Rectal smooth muscle tissue (tissue), 1 donor: ENCODE measurements at regions not wholly inside any gene's neighbourhood (a gene's known extent, or its start where the extent isn't known, plus 50 kb on each side); places are given as distances from the start of the nearest gene placed in this dataset.

Experiments used
- H3K27ac ChIP-seq: one replicate; pipeline ENCODE4 v1.7.0; 2013; ENCODE audit warnings: low read depth, low read length, inconsistent platforms
- H3K27me3 ChIP-seq: one replicate; pipeline ENCODE4 v1.7.0; 2013; ENCODE audit warnings: low read length; ENCODE audit not compliant: control insufficient read depth, insufficient read depth
- H3K36me3 ChIP-seq: one replicate; pipeline ENCODE4 v1.7.0; 2013; ENCODE audit warnings: low read length; ENCODE audit not compliant: control insufficient read depth, insufficient read depth
- H3K4me1 ChIP-seq: one replicate; pipeline ENCODE4 v1.7.0; 2013; ENCODE audit warnings: low read length; ENCODE audit not compliant: control insufficient read depth, insufficient read depth
- H3K4me3 ChIP-seq: one replicate; pipeline ENCODE4 v1.7.0; 2013; ENCODE audit warnings: low read length
- H3K9ac ChIP-seq: one replicate; pipeline ENCODE4 v1.7.0; 2013; ENCODE audit warnings: low read length

DNA sequence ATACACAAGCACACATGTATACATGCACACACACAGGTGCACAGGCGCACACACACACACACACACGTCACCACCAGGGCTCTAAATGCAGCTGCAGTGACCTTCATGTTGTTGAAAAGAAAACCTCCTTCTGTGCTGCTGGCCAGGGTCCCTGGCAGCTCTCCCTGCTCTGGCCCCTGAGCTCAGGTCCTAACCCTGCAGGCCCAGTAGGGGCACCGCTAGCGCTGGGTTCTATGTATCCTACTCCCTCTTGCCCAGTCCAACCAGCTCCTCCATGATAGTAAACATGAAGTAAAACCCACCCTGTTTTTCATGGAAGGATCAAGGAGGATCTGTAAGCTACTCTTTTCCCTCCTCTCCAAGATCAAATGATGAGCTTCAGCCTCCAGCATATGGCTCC, 172.8 kb downstream of the RBFOX3 start:
- Histone ChIP-seq H3K27ac (no peak overlapping the region), H3K36me3 (no peaks in the 10 kb centered on the region), H3K4me3 (no peak overlapping the region), H3K27me3 (no peaks in the 10 kb centered on the region), H3K9ac (no peak overlapping the region), H3K4me1 (peaks cover 2% of the 10 kb centered on the region)

DNA sequence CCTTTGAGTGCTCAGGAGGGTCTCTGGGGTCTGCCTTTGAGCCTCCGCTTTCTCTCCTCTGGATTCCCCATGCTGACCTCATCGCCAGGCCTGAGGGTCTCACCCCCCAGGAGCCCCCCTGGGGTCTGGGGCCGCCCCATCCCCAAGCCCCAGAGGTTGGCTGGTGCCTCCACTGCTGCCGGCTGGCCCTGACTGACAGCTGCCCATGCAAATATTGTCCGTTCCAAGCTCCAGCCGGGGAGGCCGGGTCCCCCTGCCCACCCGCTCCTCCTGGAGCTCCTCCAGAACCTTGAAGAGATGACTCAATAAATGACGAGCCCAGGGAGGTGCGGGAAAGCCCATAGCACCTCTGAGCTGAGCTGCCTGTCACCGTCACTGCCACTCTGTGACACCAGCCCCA, 173.8 kb downstream of the RBFOX3 start:
- no peak overlapping the region for H3K4me3 ChIP-seq
- H3K27me3 ChIP-seq, result no peaks in the 10 kb centered on the region
- peaks cover 2% of the 10 kb centered on the region for H3K4me1 ChIP-seq
- H3K9ac ChIP-seq, result no peak overlapping the region
- no peak overlapping the region for H3K27ac ChIP-seq
- H3K36me3 ChIP-seq, result no peaks in the 10 kb centered on the region

DNA sequence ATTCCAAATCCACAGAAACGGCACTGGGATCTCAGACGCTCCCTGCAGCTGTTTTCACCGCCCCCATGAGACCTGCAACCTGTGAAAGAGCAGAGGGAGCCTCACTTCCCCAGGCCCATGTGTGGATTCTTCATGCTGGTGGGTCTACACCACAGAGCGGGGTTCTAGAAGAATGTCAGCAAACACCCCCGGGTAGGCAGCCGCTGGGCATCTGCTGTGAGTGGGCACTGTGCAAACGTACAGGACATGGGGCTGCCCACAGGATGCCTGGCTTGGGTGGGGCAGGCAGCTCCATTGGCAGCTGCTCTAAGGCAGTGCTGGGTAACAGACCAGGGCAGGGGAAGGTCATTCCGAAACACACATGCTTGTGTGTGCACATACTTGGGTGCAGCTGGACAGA, 174.9 kb downstream of the RBFOX3 start:
- no peak overlapping the region for H3K27ac ChIP-seq
- H3K27me3 ChIP-seq, result no peaks in the 10 kb centered on the region
- no peak overlapping the region for H3K4me3 ChIP-seq
- H3K9ac ChIP-seq, result no peak overlapping the region
- H3K36me3 ChIP-seq, result no peaks in the 10 kb centered on the region
- H3K4me1 ChIP-seq, result peaks cover 2% of the 10 kb centered on the region

DNA sequence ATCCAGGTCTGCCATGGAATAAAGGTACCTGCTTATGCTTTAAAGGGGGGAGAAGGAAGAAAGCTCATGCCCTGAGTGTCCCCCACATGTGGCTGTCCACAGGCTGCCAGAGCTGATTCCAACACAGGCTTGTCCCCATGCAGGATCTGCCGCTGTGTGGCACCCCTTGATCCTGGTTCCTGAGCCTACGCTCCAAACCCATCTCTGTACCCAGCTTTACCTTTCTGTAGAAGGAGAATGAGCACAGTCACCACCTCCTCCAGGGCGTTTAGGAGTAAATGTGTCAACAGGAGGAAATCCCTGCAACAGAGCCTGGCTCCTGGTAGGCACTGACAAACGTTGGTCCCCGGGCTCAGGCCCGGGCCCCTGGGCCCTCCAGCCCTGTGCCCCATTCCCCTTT, 175.6 kb downstream of the RBFOX3 start:
- no peak overlapping the region for H3K9ac ChIP-seq
- no peak overlapping the region for H3K27ac ChIP-seq
- H3K4me1 ChIP-seq, result peaks cover 2% of the 10 kb centered on the region
- H3K36me3 ChIP-seq, result no peaks in the 10 kb centered on the region
- H3K4me3 ChIP-seq, result no peak overlapping the region
- no peaks in the 10 kb centered on the region for H3K27me3 ChIP-seq

DNA sequence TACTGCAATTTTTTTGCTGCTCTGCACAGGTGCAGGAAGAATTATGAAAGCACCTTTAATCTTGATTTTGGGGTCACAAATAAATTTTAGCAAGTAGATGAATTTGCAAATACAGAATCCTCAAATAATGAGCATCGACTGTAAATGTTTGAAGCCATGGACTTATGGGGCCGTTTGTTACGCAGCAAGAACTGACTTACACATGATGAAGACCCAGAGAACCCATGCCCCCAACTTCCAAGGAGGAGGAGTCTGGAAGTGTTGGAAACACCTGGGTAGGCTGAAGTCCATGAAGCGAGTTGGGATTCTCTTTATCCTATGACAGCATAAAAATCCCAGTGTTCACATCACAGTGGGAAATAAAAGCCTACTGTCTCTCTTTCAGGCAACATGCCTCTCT, 176.6 kb downstream of the RBFOX3 start:
- Histone ChIP-seq H3K27ac (no peak overlapping the region), H3K9ac (no peak overlapping the region), H3K36me3 (no peaks in the 10 kb centered on the region), H3K4me1 (peaks cover 2% of the 10 kb centered on the region), H3K27me3 (no peaks in the 10 kb centered on the region), H3K4me3 (no peak overlapping the region)

DNA sequence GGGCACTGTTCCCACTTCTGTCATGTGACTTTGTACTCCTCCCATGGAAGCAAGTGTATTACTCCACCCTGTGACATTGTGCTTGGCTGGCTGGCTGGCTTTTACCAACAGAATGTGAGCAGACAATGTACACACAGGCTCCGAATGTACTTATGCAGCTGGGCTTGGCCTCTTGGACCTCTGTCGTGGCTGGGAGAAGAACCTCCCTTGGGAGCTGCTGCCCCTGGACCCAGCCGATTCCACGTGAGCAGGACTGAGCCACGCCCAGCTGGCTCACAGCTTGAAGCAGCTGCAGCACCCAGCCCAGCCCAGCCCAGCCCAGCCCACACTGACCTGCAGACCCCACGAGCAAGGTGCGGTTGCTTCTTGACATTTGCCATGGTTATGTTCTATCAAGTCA, 177.5 kb downstream of the RBFOX3 start:
- Histone ChIP-seq H3K27ac (no peak overlapping the region), H3K4me1 (no peaks in the 10 kb centered on the region), H3K4me3 (no peak overlapping the region), H3K36me3 (no peaks in the 10 kb centered on the region), H3K9ac (no peak overlapping the region), H3K27me3 (no peaks in the 10 kb centered on the region)

DNA sequence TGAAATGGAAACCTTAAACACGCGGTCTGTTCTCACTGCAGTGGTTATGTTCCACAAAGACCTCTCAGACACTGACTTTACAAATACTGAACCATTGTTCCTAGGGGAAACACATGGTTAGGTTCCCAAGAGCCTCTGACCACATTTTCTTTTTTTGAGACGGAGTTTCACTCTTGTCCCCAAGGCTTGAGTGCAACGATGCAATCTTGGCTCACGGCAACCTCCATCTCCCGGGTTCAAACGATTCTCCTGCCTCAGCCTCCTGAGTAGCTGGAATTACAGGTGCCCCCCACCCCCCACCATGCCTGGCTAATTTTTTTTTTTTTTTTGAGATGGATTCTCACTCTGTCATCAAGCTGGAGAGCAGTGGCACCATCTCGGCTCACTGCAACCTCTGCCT, 179.7 kb downstream of the RBFOX3 start:
- Histone ChIP-seq H3K36me3 (no peaks in the 10 kb centered on the region), H3K4me3 (no peak overlapping the region), H3K4me1 (no peaks in the 10 kb centered on the region), H3K27ac (no peak overlapping the region), H3K9ac (no peak overlapping the region), H3K27me3 (no peaks in the 10 kb centered on the region)

DNA sequence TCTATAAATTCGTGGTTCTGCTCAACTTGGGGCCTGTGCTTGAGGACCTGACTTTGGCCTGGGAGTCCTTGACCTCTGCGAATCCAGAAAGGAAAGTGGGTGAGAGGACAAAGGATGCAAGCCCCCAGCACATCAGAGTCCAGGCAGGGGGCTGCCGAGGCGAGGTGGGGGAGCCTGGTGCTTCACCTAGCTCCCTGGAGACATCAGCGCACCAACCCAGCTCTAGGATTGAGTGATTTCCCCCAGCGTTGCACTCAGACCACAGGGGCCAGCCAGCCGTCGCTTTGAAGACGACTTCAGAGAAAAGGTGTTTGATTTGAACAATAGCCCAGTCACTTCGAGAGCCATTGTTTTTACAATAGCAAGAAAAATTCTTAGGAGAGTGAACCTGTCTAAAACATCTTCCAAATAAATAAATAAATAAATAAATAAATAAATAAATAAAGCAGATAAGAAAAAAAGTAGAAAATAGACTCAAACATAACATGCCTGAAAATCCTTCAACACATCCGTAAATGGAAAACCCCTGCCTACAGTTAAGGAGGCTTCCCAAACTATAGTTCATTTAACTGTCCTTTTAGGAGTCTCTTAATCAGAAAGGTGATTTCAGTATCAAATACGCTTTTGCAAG, 180.9 kb downstream of the RBFOX3 start:
- no peaks in the 10 kb centered on the region for H3K36me3 ChIP-seq
- H3K4me3 ChIP-seq, result no peak overlapping the region
- no peak overlapping the region for H3K9ac ChIP-seq
- H3K27me3 ChIP-seq, result no peaks in the 10 kb centered on the region
- H3K4me1 ChIP-seq, result no peaks in the 10 kb centered on the region
- H3K27ac ChIP-seq, result no peak overlapping the region

DNA sequence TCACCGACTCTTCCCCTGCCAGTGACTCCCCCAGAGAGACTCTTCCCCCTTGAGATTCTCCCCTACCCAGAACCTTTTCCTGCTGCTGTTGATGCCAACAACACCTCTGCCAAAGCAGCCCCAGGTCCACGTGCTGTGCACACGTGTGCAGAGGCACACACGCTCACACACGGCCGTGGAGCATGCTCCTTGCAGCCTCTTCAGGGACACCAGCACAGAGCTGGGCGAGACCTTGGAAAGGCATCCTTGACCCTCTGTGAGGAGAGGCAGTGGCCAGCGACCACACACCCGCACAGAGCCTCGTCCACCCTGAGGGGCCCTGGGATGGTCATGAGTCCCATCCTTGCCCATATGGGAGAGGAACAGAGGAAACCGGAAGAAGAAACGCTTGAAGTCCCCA, 181.9 kb downstream of the RBFOX3 start:
- H3K4me1 ChIP-seq, result no peaks in the 10 kb centered on the region
- H3K4me3 ChIP-seq, result no peak overlapping the region
- no peaks in the 10 kb centered on the region for H3K27me3 ChIP-seq
- H3K36me3 ChIP-seq, result no peaks in the 10 kb centered on the region
- H3K27ac ChIP-seq, result no peak overlapping the region
- no peak overlapping the region for H3K9ac ChIP-seq

DNA sequence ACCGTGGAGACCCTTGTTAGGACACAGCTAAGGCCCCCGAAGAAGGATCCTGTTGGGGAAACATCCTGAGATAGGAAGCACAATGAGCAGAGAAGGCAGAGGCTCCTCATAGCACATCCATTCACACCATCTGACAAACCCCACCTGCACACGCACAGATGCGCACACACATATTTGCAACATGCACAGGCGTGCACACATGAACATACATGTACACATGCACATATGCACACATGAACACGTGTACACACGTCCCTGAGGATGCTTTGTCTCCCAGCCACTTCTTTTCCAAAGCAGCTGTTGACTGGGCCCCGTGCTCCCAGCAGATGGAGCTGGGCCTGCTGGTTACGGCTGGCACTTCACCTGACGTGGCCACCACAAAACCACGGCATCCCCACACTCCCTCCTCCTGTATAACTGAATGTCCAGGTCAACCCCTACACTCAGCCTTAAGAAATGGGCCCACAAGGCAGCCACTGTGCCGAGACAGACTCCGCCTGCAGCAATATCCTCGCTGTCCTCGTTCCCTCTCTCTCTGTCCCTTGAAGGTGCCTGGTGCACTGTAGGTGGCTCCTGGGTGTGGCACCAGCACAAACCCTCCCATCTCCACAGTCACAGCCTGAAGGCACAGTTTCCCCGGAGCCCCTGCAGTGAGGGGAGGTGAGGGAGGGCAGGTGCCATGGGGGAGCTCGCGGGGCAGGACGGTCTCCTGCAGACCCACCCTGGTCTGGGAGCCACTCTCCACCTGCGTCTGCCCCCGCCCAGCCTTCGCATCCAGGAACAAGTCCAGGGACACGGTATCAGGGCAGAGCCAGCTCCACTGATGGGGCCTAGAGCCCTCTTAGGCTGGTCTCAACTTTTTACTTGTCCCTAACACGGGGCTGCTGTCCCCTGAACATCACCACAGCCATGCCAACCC, 183.0 kb downstream of the RBFOX3 start:
- no peak overlapping the region for H3K9ac ChIP-seq

DNA sequence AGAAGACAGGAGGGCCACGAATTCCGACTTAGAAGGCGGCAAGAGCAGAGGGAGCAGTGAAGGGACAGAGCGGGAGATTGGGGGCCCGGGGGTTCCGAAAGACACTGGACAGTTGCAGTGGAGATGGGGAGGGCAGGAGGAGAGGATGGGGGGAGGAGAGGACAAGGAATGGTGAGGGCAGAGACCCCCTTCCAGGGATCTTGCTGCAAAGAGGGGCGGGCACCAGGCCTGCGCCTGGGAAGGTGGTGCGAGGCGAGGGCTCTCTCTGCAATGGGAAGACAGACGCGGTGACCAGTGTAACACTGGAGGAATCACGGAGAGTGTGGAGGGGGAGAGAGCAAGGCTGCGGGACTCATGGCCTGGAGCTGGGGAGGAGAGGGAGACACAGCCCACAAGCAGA, 185.2 kb downstream of the RBFOX3 start:
- H3K27me3 ChIP-seq, result no peaks in the 10 kb centered on the region
- H3K9ac ChIP-seq, result no peak overlapping the region
- H3K27ac ChIP-seq, result no peak overlapping the region
- H3K4me1 ChIP-seq, result no peaks in the 10 kb centered on the region
- H3K36me3 ChIP-seq, result no peaks in the 10 kb centered on the region
- H3K4me3 ChIP-seq, result no peak overlapping the region

More for the DNA sequence above, 183.0 kb downstream of the RBFOX3 start:
- Histone ChIP-seq H3K4me3 (no peak overlapping the region), H3K36me3 (no peaks in the 10 kb centered on the region), H3K4me1 (no peaks in the 10 kb centered on the region), H3K27ac (no peak overlapping the region), H3K27me3 (no peaks in the 10 kb centered on the region)

DNA sequence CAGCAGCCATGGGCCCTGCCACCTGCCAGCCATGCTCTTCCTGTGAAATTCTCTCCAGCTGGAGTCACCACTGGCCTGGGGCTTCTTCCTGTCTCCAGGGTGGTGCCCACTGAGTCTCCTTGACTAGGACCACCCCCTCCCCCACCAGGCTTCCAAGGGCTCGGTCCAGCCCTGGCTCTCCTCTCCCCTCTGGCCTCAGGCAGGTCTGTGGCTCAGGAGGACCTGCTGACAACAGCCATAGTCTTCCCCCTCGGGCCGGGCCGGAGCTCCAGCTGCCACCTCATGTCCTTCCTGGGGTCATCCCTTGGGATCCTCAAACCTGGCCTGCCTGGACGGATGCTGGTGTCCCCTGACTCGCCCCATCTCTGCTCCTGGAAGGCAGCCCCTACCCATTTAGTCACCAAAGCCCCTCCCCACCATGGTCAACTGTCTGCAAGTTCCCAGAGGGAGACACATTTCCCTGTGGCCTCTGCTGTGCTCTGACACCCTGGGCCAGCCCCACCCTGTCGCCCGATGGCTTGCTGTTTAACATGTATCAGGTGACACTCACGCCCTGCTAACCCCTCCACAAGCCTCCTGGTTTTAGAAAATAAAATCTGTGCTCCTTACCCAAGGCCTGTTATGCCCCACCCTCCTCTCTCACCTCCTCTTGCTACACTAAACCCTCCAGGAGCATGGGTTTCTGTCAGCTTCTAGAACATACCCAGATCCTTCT, 186.2 kb downstream of the RBFOX3 start:
- H3K27ac ChIP-seq, result no peak overlapping the region
- no peaks in the 10 kb centered on the region for H3K36me3 ChIP-seq
- no peak overlapping the region for H3K4me3 ChIP-seq
- H3K9ac ChIP-seq, result no peak overlapping the region
- H3K4me1 ChIP-seq, result no peaks in the 10 kb centered on the region
- H3K27me3 ChIP-seq, result no peaks in the 10 kb centered on the region
